GM18520 (cell line): ENCODE measurements at regions not wholly inside any gene's neighbourhood (a gene's known extent, or its start where the extent isn't known, plus 50 kb on each side); places are given as distances from the start of the nearest gene placed in this dataset.
"Not testable (repeated sequence)": the region's sequence is repeated elsewhere in the genome, so short reads cannot be mapped to it uniquely, and the experiment has no call there.

Experiments used
- ATAC-seq: cut with Tn5 transposase; IDR thresholded peaks from one replicate; pipeline ENCODE4 v1.9.1; 2021; ENCODE audit not compliant: unreplicated experiment

DNA sequence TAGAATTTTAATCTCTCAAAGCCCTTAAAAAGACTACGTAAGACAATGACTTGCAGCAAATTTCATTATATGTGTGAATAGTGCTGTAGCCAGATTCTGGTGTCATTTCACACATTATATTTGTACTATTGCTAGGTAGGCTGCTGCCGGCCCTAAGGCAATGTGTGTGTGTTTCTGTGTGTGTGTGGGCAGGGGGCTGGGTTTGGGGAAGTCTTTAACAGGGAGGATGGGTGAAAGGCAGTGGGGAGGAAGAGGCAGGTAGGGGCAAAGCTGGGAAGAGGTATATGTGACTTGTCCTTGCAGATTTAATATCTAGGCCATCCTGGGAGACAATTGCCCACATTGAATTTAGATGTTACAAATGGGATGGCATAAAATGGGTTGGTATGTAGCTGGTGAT lies 130.8 kb downstream of the MACIR start:
- no peak for ATAC-seq

DNA sequence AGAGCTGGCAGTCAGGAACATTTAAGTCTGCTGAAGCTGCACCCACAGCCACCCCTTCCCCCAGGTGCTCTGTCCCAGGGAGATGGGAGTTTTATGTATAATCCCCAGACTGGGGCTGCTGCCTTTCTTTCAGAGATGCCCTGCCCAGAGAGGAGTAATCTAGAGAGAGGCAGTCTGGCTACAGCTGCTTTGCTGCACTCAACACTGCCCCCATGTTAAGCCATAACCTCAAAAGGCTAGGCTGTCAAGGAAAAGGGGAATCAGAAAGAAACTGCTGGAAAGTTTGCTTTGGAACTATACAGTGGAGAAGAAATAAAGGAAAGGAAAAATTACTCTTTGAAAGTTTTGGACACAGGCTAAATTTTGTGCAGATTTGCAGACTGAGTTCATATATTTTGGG lies 127.2 kb downstream of the MACIR start:
- ATAC-seq: no peak

DNA sequence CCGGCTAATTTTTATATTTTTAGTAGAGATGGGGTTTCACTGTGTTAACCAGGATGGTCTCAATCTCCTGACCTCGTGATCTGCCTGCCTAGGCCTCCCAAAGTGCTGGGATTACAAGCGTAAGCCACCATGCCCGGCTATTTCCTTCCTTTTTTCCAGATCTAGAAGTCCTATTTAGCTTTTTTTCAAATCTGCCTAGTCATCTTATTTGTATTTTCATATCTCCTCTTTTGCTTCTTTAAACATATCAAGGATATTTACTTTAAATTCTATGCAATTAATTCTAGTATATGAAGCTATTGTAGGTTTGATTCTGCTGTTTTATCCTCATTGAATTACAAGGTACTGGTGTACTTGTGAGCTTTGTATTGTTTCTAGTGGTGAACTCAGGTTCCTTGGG lies 119.1 kb downstream of the MACIR start:
- ATAC-seq: not testable (repeated sequence)

DNA sequence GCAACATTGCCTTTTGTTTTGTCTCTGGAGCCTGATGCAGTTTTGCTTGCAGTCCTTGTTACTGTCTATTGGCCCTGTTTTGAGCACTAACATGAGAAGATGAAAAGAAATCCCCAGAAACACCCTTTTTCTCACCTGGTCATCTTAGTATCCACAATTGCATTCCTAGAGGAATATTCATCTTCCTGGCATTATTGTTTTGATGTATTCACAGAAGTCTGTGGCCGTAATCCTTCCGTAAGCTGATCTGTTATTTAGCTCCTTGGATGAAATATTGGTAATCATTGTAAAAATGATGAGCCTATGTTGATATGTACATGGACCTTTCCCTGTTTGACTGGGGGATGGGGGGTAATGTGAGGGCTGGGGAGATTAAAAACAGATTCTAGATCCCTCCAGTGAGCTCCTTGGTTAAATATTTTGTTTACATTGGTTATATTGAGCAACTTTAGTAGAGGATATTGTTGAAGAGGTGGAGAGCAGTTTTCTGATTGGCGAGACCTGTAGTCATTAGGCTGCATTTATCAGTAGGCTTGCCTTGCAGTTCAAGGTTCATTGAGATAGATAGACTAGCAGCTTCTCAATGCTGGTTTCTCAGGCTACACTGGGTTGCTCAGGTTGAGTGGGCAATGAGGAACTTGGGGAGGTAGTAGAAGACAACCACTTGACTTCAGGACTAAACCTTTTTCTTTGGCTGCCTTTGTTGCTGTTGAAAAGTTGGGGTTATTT lies 117.5 kb downstream of the MACIR start:
- no peak for ATAC-seq

DNA sequence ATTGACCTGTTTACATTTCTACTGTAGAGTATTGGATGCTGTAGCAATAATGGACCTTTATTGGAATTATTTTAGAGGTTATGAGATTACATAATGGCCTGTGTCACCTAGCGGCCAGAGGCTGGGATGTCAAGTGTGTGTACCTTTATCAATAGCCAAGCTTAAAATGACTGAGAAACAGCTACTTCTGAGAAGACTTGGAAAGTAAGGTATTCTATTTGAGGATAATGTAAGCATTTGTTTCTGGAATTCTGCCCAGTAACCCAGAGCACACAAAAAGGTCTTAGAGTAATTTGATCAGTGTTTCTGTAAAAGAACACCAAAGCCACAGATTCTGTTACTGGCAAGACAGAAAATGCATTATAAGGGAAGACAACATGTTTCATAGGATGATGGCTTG lies 116.8 kb downstream of the MACIR start:
- no peak for ATAC-seq

DNA sequence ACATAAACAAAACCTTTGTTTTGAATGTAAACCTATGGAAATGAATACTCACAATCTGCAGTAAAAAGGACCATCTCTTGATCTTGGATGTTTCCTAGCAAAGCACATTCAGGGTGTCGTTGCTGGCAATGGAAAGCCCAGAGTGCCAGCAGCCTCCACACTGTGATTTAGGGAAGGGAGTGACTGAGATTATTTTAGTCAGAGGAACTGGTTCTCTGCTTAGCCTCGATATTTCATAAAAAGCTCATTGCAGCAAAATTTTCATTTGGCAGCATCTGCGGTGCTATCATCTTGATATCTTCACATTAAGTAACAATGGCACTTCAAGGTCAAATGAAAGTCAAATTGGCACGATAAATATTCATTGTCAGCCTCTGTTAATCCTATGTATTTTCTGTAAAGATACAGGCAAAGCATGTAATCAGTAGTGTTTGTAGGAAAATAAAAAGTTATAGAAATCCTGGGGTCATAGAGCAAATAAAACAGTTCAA lies 116.0 kb downstream of the MACIR start:
- no peak for ATAC-seq

DNA sequence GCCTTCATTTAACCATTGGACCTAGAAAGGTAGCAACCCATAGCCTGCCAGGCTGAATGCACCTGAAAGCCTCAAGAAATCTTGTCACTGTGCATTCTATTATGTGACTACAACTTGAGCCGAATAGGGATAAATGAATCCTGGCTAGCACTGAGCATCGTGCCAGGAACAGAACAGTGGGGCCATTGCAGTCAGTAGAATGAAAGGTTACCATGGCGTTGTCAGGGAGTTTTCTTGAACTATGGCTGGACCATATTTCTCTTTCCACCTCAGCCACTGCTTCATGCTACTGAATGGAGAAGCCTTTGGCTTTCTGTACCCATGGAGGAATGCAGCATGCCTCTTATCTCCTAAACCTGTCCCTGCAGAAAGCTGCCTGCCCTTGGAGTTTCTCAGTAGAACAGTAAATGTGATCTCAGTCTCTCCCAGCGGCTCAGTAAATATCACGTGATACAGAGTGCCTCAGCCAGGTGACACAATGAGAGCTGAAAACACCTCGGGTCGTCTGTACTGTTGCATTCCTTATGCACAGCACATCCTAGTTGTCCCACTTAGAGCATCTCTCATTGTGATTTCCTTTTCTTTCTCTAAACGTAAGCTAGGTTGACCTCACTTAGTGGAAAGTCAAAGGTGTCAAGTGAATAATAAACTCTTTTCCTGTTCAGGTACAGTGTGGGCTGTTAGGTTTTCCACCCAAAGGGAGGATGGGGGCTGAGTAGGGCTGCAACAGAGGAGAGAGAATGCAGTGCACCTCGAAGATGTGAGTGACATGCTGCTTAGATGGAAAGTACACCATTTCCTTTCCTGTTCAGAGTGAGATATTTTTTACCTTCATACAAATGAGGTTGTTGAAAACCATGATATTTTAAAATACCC lies 115.3 kb downstream of the MACIR start:
- no peak for ATAC-seq

DNA sequence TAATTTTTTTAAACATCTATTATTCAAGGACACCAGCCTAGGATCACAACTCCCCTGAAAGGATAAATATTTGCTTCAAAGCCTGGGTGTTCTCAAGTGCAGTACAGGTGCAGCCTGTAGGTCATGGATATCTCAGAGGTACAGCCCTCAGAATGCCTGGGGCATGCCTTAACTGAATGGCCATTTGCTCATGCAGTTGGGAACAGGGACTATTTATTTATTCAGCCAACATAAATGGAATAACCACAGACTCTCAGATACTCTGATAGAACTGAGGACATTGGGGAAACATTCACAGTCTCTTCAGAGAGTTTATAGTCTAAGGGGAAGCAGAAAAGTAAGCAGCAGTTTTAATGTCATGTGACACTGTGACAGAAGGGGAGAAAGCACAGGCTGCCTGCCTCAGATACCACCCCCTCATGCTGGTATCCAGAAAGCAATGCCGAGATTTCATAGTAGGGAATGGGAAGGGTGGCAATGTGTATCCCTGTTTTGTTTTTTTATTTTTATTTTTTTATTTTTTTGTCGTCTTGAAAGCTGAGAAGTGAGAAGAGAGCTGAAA lies 112.6 kb downstream of the MACIR start:
- no peak for ATAC-seq

DNA sequence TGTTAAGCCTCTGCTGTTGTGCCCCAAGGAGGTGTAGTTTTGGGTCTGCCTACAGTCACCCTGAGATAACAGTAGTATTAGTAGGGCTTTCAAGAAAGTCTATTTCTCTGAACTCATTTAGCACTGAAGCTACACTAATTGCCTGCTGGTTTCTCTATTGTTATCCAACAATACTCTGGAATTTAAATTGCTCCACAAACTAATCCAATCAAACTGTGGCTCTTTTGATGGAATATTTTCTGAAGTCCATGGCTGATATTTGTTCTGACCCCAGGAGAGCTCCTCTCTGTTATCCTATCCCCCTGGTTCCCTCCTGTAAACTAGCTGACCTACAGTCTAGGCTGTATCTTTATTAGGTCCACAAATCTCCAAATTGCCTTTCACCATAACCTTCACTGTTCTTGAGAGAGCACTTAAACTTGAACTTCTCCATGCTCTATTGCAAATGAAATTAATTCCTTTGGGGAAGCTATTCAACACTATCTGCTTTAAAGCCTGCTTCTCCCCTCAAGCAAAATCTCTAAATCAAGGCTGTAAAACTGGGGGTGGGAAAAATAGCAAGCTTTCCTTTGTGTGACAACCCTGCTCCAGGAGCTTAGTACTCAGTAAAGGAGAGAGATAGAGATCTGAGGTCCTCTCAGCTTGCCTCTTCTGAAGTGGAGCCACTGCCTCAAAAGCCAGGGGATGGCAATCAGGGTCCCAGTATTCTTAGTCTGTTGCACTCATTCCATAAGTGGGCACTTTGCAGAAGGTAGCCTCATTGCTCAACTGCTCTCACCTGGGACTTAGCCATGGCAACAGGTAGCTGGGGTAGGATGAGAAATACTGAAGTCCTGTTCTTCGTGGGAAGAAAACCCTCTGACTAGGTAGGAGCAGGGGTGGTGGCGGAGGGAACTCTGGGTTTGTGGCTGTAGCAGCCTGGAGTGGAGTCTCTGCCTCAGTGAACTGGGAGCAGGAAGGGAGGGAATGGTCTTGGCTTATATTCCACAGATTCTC lies 110.9 kb downstream of the MACIR start:
- ATAC-seq: no peak

DNA sequence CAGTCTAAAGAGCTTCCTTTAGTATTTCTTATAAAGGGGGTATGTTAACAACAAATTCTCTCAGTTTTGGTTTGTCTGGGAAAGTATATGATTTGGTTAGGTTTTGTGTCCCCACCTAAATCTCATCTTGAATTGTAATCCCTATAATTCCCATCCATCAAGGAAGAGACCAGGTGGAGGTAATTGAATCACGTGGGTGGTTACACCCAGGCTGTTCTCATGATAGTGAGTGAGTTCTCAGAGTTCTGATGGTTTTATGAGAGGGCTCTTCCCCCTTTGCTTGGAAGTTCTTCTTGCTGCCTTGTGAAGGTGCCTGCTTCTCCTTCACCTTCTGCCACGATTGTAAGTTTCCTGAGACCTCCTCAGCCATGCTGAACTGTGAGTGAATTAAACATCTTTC lies 109.1 kb downstream of the MACIR start:
- ATAC-seq: no peak

DNA sequence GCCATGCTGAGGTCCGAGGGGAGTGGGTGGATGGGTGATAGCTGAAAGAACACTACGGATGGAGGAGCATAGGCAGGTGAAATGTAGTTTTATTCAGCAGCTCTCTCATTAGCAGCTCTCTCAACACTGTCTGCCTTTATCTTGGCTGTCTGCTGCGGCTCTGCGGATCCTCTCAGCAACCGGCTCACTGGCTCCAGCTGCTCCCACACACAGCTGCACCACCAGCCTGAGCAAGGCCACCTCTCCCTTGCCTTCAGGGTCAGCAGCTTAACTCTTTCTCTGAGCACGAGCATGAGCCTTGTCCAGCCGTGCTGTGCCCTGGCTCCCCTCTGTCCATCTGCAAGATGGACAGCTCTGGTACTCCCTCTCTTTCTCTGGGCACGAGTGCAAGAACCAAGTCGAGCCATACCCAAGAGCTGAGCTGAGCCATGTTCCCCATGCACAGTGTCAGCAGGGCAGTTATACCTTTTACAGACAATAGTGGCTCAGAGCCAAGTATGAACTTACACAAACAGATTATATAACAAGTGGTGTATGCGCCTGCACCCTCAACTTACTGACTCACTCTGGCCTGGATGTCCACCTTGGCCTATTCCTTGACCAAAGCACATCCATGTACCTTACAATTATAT lies 108.5 kb downstream of the MACIR start:
- ATAC-seq: no peak

DNA sequence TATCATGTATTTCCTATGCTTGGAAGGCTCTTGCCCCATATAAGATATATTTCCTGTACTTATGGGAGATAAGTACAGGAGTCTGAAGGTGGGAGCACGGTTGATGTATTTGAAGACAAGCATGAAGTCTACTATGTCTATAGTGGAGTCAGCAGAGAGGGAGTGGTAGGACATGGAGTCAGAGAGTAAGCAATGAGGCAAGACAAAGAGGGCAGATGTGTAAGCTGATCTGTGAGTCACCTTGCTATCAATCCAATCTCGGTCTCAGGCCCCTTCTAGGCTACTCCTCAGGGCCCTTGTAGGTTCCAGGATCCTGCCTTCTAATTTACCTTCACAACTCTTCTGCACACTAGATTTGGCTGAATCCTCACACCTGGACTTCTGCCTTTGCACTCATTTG lies 105.5 kb downstream of the MACIR start:
- no peak for ATAC-seq

DNA sequence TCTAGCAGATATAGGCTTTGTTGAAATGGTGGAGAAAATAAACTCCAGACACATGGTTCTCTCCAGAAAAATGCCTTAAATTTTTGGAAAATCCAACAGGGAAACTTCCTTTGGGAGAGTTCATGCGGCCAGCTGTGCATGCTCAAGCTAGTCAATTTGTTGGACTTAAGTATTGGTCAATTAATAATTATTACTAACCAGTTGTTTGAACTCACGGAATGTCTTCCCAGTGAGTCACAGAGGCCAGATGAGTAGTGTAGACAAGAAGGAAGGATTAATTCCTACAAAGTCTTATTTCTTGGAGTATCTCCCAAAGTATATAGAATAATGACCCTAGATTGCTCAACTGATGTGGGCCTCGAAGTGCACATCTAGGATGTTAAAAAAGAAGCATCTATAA lies 103.6 kb downstream of the MACIR start:
- ATAC-seq: no peak

DNA sequence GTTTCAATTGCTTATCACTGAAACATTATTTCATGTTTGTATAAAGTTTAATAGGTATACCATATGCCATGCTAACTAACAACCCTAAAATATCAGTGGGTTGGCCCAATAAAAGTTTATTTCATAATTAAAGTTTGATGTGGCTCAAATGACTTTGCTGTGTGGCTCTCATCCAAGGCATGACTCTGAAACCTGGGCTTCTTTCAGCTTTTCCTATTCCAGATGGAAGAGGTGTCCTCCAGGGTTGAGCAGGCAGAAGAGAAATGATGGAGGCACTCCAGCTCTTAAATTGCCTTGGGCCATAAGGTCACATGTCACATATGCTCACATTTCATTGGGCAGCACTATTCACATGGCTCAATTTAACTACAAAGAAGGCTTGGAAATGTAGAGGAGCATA lies 101.9 kb downstream of the MACIR start:
- no peak for ATAC-seq

DNA sequence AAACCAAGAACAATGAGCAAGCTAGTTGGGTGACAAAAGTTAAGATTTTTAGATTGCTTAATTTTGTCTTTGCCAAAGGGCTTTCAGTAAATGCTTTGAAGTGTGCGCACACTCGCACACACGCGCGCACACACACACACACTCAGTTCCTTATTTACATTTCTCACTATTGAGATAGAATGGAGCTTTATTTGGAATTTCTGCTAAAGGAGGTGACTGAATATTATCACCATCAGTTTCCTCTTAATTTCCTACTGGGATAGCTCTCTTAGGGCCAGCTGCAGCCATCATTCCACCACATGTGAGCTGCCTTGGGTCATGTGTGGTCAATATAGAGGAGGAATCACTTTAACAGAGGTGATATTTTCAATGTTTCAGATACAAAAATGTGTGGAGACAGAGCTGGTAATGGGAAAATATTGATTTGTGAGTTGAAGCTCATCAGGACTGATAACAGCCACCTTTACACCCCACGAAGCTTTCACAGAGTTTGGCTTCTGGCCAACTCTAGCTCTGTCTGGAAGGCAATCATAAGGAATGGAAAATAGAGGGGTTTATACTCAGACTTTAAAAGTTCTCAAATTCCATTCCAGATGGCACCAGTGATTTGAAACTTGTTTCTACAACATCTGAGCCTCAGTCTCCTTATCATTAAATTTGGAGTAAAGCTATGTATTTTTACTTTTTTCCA lies 99.9 kb downstream of the MACIR start:
- ATAC-seq: no peak

DNA sequence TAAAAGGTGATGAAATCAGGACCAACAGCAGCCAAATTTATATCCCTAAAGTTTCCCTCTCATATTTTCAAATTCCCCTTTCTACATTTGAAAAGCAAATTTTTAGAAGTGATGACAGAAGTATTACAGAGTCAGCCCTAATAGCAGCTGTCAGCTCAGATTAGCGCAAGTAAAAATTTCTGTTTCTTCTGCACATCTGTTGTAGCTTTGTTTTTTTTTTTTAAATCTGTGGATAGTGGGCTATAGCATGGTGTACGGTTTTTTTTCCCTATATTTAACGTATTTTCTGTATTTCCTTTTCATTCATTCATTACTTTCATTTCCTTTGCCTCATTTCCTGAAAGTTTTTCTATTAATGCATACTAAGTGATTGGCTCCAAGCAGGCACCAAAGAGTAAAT lies 99.1 kb downstream of the MACIR start:
- no peak for ATAC-seq

DNA sequence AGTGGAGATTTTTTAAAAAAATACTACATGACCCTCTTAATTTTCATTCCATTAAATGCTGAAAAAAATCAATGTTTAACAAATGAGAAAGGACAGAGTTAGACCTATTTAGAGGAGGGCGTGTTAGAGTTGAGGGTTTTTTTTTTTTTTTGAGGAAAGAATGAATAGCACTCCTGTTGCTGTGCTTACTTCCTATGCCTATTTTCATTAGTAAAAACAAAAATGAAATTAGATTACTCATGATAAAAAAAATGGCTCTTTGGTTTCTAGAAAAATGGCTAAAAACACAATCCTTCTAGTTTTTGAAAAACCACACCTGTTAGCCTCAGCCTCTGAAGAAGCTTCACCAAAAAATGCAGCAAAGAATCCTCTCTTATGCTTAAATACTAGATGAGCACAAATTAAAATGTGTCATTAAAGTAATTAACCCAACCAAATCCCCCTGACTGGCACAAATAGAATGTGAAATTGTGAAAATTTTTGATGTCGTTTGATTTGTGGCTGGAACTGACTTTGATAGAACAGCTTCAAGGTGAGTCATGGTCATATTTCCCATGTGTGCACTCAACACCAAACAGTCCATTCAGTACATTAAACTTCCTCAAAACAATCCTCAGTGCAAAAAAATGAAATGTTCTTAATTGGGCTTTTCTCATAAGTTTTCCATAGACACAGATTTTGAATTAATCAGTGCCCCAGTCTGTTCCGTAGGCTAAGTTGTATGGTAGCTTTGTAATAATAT lies 98.0 kb downstream of the MACIR start:
- ATAC-seq: no peak

DNA sequence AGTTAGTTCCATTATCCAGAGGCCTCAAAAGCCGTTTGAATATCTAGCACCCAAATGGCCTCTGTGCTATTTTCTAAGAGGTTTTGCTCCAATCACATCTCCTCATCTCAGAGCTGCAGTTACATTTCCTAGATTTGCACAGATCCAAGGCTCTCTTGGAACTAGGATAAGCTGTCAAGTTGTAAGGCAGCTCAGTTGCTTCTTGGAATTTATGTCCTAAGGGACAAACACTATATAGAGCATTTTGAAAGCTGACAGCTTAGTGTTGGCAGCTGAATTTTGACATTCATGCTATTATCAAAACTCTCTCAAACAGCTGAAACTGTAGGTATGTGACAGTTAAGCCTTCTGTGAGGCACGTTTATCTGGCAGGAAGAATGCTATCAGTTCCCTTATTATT lies 97.0 kb downstream of the MACIR start:
- no peak for ATAC-seq

DNA sequence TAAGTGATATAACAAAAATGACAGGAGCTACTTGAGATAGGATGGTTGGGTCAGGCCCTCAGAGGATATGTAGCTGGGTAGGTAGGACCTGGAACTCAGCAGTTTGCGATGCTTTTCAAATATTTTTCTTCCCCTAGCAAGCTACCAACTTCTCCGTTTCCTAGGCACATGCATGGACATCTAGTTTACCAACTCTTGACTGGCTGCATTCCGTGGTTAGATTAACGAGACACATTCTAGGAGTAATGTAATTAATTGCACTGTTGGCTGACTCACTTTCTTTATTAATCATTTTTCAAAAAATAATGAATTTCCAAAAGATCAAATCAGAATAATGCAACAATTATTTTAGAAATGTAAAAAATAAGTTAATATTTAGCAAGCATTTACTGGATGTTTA lies 95.9 kb downstream of the MACIR start:
- no peak for ATAC-seq
